ENCODE measurements at regions not wholly inside any gene's neighbourhood (a gene's known extent, or its start where the extent isn't known, plus 50 kb on each side); places are given as distances from the start of the nearest gene placed in this dataset.

DNA sequence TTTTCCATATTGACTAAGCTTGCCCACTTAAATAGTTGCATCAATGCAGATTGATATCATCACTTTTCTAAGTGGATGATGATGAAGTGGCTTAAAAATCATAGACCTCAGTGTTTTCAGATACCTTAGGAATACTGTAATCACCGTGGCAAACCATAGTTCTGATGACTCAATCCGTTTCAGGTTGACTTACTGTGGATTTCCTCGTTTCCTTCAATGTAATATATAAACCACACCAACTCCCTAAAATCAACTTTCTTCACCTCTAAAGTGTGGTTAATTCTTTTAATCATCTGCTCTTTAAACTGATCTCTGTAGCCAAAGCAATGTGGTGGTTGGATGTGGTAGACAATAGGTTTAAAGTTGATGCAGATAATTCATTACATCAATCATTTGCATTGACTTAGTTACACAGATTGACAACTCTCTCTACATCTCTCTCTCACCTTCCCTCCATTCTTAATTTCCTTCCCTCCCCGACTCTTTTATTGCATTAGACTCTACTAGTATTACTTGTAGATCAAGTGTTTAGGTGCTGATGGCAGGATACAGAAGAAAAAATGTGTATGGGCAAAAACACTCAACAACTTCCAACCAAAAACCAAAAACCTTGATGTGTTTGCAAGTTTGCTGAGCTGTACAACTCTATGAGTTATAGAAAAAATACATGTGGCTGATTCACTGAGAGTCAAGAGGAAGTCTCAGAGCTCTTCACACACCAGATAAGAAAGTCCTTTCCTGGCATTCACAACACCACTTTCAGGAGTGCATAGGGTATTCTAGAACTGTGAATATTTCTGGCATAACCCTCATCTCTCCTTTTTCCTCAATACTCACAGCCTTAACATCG, 243.5 kb downstream of the NFKBIZ start:
- TF ChIP-seq, protein P1, sequence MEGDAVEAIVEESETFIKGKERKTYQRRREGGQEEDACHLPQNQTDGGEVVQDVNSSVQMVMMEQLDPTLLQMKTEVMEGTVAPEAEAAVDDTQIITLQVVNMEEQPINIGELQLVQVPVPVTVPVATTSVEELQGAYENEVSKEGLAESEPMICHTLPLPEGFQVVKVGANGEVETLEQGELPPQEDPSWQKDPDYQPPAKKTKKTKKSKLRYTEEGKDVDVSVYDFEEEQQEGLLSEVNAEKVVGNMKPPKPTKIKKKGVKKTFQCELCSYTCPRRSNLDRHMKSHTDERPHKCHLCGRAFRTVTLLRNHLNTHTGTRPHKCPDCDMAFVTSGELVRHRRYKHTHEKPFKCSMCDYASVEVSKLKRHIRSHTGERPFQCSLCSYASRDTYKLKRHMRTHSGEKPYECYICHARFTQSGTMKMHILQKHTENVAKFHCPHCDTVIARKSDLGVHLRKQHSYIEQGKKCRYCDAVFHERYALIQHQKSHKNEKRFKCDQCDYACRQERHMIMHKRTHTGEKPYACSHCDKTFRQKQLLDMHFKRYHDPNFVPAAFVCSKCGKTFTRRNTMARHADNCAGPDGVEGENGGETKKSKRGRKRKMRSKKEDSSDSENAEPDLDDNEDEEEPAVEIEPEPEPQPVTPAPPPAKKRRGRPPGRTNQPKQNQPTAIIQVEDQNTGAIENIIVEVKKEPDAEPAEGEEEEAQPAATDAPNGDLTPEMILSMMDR (IDR thresholded peaks at IDR 0.05) = no peak
- TF ChIP-seq ZFX (IDR thresholded peaks at IDR 0.05; ENCODE audit: borderline replicate concordance) = no peak
- no peak overlapping the region for H3K27ac ChIP-seq

DNA sequence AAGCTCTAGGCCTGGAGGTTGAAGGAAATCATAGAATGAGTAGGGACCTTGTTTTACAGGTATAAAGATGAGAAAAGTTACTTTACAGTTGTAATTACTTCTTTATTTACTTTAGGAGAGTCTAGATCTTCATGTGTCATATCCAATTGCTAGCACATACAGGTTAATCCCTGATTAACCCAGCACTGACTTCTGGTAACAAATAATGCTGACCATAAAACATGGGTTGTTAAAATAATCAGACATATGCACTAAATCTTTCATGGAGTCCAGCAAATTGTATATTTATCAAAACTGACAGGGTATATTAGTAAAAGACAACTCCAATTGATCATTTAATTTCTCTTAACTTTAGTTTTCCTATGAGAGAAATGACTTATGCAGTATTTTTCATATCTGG, 245.2 kb downstream of the NFKBIZ start:
- no peak overlapping the region for H3K27ac ChIP-seq
- TF ChIP-seq, protein P1 (IDR thresholded peaks at IDR 0.05) = no peak
- no peak for TF ChIP-seq ZFX (IDR thresholded peaks at IDR 0.05; ENCODE audit: borderline replicate concordance)

DNA sequence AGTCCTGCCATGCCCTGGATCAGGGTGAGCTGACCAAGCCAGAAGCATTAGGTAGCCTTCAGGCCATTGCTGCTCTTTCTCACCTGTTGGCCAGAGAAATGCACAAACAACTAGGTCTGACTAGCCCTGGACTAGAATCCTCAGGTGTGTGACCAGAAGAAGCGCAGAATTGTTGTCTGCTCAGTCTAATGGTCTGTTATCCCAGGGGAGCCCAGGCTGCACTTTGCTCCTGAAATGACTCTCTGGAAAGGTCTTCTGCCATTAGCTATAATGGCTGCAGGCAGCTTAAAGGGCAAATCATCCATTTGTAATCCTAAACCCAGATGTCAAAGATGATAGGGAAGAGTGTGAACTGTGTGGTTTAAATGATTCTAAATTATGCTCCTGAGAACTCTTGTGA, 246.1 kb downstream of the NFKBIZ start:
- TF ChIP-seq, protein P1 (IDR thresholded peaks at IDR 0.05) = no peak
- no peak for TF ChIP-seq ZFX (IDR thresholded peaks at IDR 0.05; ENCODE audit: borderline replicate concordance)
- H3K27ac ChIP-seq = no peak overlapping the region

DNA sequence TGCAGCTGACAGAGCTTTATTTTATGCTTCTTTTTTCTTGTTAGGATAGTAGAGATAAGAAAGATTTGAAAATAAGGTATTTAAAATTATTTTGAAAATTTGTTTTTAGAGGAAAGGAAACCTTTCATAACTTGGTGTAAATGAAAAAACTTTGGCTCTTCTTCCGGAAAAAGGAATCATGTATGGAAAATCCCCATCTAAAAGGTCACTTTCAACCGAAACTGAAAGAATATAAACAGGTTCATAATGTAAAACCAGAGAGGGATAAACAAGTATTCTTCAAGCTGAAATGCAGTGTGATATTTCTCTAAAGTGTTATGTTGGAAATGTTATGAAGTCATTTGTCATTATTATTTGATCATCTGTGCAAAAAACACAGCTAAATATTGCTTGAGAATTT, 246.8 kb downstream of the NFKBIZ start:
- no peak overlapping the region for H3K27ac ChIP-seq
- no peak for TF ChIP-seq ZFX (IDR thresholded peaks at IDR 0.05; ENCODE audit: borderline replicate concordance)
- TF ChIP-seq, protein P1 (IDR thresholded peaks at IDR 0.05) = no peak

DNA sequence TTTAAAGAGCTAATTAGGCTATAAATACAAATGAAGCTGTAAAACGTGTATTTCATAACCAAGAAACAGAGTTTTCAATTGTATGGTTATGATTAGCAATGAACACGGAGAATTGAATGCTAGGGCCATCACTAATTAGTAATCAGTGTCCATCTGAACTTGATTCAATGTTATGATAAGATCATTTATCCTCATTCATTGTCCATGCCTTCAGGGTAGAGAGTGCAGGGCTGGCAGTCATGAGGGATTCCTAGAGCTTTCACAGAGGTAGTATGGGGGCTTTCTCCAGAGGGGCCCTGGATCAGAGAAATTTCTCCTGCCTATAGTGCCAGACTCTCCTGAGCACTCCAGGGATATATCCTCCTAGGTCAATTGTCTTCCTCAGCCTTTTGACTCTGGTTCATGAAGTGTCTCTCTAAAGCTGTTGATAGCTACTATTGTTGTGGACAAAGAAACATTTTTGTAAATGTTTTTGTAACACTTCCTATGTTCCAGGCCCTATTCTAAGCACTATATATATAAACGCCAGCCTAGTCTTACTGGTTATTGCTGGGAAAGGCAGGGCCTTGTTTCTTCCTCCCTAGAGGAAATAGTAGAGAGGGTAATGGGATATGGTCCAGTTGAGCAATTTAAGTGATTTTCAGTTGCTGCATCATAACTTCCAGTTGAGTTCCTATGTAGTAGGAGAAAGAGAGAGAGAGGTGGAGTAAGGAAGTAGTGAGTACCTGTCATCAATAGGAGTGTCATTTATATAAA, 249.0 kb downstream of the NFKBIZ start:
- no peak for TF ChIP-seq ZFX (IDR thresholded peaks at IDR 0.05; ENCODE audit: borderline replicate concordance)
- TF ChIP-seq, protein P1 (IDR thresholded peaks at IDR 0.05) = no peak
- H3K27ac ChIP-seq = no peak overlapping the region

DNA sequence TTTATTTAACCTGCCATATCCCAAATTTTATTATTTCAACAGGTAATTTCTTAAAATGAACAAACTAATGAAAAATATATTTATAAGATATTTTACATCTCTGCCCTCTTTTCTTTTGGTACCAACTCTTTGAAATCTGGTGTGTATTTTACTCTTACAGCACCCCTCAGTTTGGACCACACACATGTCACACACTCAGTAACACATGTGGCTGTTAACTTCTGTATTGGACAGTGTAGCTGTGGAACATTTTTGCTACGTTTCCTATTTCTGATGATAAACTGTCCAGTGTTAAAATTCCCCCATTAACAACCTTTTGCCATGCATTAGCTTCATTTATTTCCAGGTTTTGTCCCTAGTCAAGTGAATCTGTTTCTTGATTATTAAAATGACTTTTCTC, 250.6 kb downstream of the NFKBIZ start:
- no peak overlapping the region for H3K27ac ChIP-seq
- TF ChIP-seq, protein P1 (IDR thresholded peaks at IDR 0.05) = no peak
- TF ChIP-seq ZFX (IDR thresholded peaks at IDR 0.05; ENCODE audit: borderline replicate concordance) = no peak

DNA sequence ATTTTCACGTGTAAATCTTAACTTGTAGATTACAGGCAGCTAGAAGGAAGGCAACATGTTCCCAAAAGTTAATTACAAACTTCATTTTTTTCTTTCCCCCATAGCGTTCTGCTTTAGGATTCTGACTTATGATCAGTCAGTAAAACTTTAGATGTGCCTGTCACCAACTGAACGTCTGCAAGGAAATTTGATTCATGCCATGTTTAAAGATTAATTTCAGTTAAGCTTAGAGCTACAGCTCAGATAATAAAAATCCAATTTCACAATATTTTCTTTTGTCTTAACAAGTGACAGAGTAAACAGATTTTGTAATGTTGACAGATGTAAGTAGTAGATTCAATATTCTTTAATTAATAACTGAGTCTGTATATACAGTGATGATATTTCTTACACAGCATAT, 253.1 kb downstream of the NFKBIZ start:
- no peak for TF ChIP-seq ZFX (IDR thresholded peaks at IDR 0.05; ENCODE audit: borderline replicate concordance)
- TF ChIP-seq, protein P1 (IDR thresholded peaks at IDR 0.05) = no peak
- peak overlapping the region; percentile 39; the same call in 1 of the 2 replicates for H3K27ac ChIP-seq
